ENCODE measurements at regions not wholly inside any gene's neighbourhood (a gene's known extent, or its start where the extent isn't known, plus 50 kb on each side); places are given as distances from the start of the nearest gene placed in this dataset.

GRCh38 chr1:217955723-217956122 lies 324.6 kb downstream of the SPATA17 start:
- DNase-seq, result no peak
- intact Hi-C loops (cut with DNase I), result no loop called here
- ATAC-seq (ENCODE audit: low FRiP score), result no peak
- Histone ChIP-seq H3K4me1 (ENCODE audit: control insufficient read depth in 1 of 2, insufficient read depth in 2 of 2, low read length in 2 of 2) (no peaks in the 10 kb centered on the region), H3K36me3 (ENCODE audit: control insufficient read depth in 1 of 2, insufficient read depth in 2 of 2, low read length in 1 of 2) (no peaks in the 10 kb centered on the region), H3K27me3 (ENCODE audit: control insufficient read depth in 1 of 2, insufficient read depth in 2 of 2, low read length in 1 of 2) (no peaks in the 10 kb centered on the region), H3K9me3 (ENCODE audit: control insufficient read depth, low read length) (no peaks in the 10 kb centered on the region), H3K27ac (ENCODE audit: low read depth in 1 of 2, low read length in 2 of 2) (no peak overlapping the region), H3K4me3 (ENCODE audit: low read length in 2 of 2) (no peak overlapping the region)

- no peaks in the 10 kb centered on the region for H3K4me1 ChIP-seq (ENCODE audit: control insufficient read depth in 1 of 2, insufficient read depth in 2 of 2, low read length in 2 of 2)
- peaks cover 5% of the 10 kb centered on the region for H3K9me3 ChIP-seq (ENCODE audit: control insufficient read depth, low read length)
- WGBS, 2 donors, result 73 to 79% methylated on average over 8 of the region's 8 CpGs
- no peak overlapping the region for H3K27ac ChIP-seq (ENCODE audit: low read depth in 1 of 2, low read length in 2 of 2)
- no peak overlapping the region for H3K4me3 ChIP-seq (ENCODE audit: low read length in 2 of 2)
- no peaks in the 10 kb centered on the region for H3K36me3 ChIP-seq (ENCODE audit: control insufficient read depth in 1 of 2, insufficient read depth in 2 of 2, low read length in 1 of 2)
- ATAC-seq (ENCODE audit: low FRiP score) (peak; percentile 23), DNase-seq (no peak)
- H3K27me3 ChIP-seq (ENCODE audit: control insufficient read depth in 1 of 2, insufficient read depth in 2 of 2, low read length in 1 of 2), result no peaks in the 10 kb centered on the region
- intact Hi-C loops (cut with DNase I), result no loop called here
Measured at GRCh38 chr1:217965156-217965786, 319.8 kb upstream of the RRP15 start.

- Histone ChIP-seq H3K27me3 (ENCODE audit: control insufficient read depth in 1 of 2, insufficient read depth in 2 of 2, low read length in 1 of 2) (no peaks in the 10 kb centered on the region), H3K4me3 (ENCODE audit: low read length in 2 of 2) (no peak overlapping the region), H3K27ac (ENCODE audit: low read depth in 1 of 2, low read length in 2 of 2) (no peak overlapping the region), H3K4me1 (ENCODE audit: control insufficient read depth in 1 of 2, insufficient read depth in 2 of 2, low read length in 2 of 2) (no peaks in the 10 kb centered on the region), H3K36me3 (ENCODE audit: control insufficient read depth in 1 of 2, insufficient read depth in 2 of 2, low read length in 1 of 2) (no peaks in the 10 kb centered on the region), H3K9me3 (ENCODE audit: control insufficient read depth, low read length) (peaks cover 5% of the 10 kb centered on the region)
- ATAC-seq (ENCODE audit: low FRiP score) (peak; percentile 28), DNase-seq (no peak)
- WGBS, 2 donors, result 75 to 91% methylated on average over 7 of the region's 7 CpGs
- intact Hi-C loops (cut with DNase I), result no loop called here
Measured at GRCh38 chr1:217968085-217968484, 317.0 kb upstream of the RRP15 start.

GRCh38 chr1:217969428-217969827 lies 315.7 kb upstream of the RRP15 start:
- ATAC-seq (ENCODE audit: low FRiP score) (no peak), DNase-seq (no peak)
- Histone ChIP-seq H3K4me3 (ENCODE audit: low read length in 2 of 2) (no peak overlapping the region), H3K4me1 (ENCODE audit: control insufficient read depth in 1 of 2, insufficient read depth in 2 of 2, low read length in 2 of 2) (no peaks in the 10 kb centered on the region), H3K27me3 (ENCODE audit: control insufficient read depth in 1 of 2, insufficient read depth in 2 of 2, low read length in 1 of 2) (no peaks in the 10 kb centered on the region), H3K9me3 (ENCODE audit: control insufficient read depth, low read length) (peaks cover 5% of the 10 kb centered on the region), H3K36me3 (ENCODE audit: control insufficient read depth in 1 of 2, insufficient read depth in 2 of 2, low read length in 1 of 2) (no peaks in the 10 kb centered on the region), H3K27ac (ENCODE audit: low read depth in 1 of 2, low read length in 2 of 2) (no peak overlapping the region)
- intact Hi-C loops (cut with DNase I), result no loop called here
- whole genome bisulfite sequencing, 2 donors, result 67 to 82% methylated on average over 8 of the region's 8 CpGs

- H3K36me3 ChIP-seq (ENCODE audit: control insufficient read depth in 1 of 2, insufficient read depth in 2 of 2, low read length in 1 of 2), result no peaks in the 10 kb centered on the region
- no peak for ATAC-seq (ENCODE audit: low FRiP score)
- no peak overlapping the region for H3K27ac ChIP-seq (ENCODE audit: low read depth in 1 of 2, low read length in 2 of 2)
Measured at GRCh38 chr1:217977943-217978342, 307.1 kb upstream of the RRP15 start.

GRCh38 chr1:217981430-217981829 lies 303.7 kb upstream of the RRP15 start:
- intact Hi-C loops (cut with DNase I), result no loop called here
- 79 to 86% methylated on average over 1 of the region's 1 CpG for WGBS, 2 donors

More at GRCh38 chr1:217977943-217978342, 307.1 kb upstream of the RRP15 start:
- intact Hi-C loops (cut with DNase I), result no loop called here
- Histone ChIP-seq H3K9me3 (ENCODE audit: control insufficient read depth, low read length) (peaks cover 1% of the 10 kb centered on the region), H3K4me3 (ENCODE audit: low read length in 2 of 2) (no peak overlapping the region), H3K4me1 (ENCODE audit: control insufficient read depth in 1 of 2, insufficient read depth in 2 of 2, low read length in 2 of 2) (no peaks in the 10 kb centered on the region), H3K27me3 (ENCODE audit: control insufficient read depth in 1 of 2, insufficient read depth in 2 of 2, low read length in 1 of 2) (no peaks in the 10 kb centered on the region)
- no peak for DNase-seq

GRCh38 chr1:217982331-217983050 lies 302.6 kb upstream of the RRP15 start:
- intact Hi-C loops (cut with DNase I), result no loop called here
- no peak overlapping the region for H3K4me3 ChIP-seq (ENCODE audit: low read length in 2 of 2)
- H3K36me3 ChIP-seq (ENCODE audit: control insufficient read depth in 1 of 2, insufficient read depth in 2 of 2, low read length in 1 of 2), result no peaks in the 10 kb centered on the region
- H3K27me3 ChIP-seq (ENCODE audit: control insufficient read depth in 1 of 2, insufficient read depth in 2 of 2, low read length in 1 of 2), result no peaks in the 10 kb centered on the region
- peaks cover 1% of the 10 kb centered on the region for H3K9me3 ChIP-seq (ENCODE audit: control insufficient read depth, low read length)
- WGBS, 2 donors, result 75% methylated on average over 19 of the region's 19 CpGs
- H3K4me1 ChIP-seq (ENCODE audit: control insufficient read depth in 1 of 2, insufficient read depth in 2 of 2, low read length in 2 of 2), result no peaks in the 10 kb centered on the region
- no peak for DNase-seq
- ATAC-seq (ENCODE audit: low FRiP score), result no peak
- H3K27ac ChIP-seq (ENCODE audit: low read depth in 1 of 2, low read length in 2 of 2), result no peak overlapping the region

More at GRCh38 chr1:217981430-217981829, 303.7 kb upstream of the RRP15 start:
- no peaks in the 10 kb centered on the region for H3K36me3 ChIP-seq (ENCODE audit: control insufficient read depth in 1 of 2, insufficient read depth in 2 of 2, low read length in 1 of 2)
- no peak for DNase-seq
- no peaks in the 10 kb centered on the region for H3K4me1 ChIP-seq (ENCODE audit: control insufficient read depth in 1 of 2, insufficient read depth in 2 of 2, low read length in 2 of 2)
- ATAC-seq (ENCODE audit: low FRiP score), result no peak
- H3K27ac ChIP-seq (ENCODE audit: low read depth in 1 of 2, low read length in 2 of 2), result no peak overlapping the region
- no peak overlapping the region for H3K4me3 ChIP-seq (ENCODE audit: low read length in 2 of 2)
- no peaks in the 10 kb centered on the region for H3K27me3 ChIP-seq (ENCODE audit: control insufficient read depth in 1 of 2, insufficient read depth in 2 of 2, low read length in 1 of 2)
- peaks cover 1% of the 10 kb centered on the region for H3K9me3 ChIP-seq (ENCODE audit: control insufficient read depth, low read length)

- no peaks in the 10 kb centered on the region for H3K9me3 ChIP-seq (ENCODE audit: control insufficient read depth, low read length)
- no peak overlapping the region for H3K27ac ChIP-seq (ENCODE audit: low read depth in 1 of 2, low read length in 2 of 2)
- no peaks in the 10 kb centered on the region for H3K36me3 ChIP-seq (ENCODE audit: control insufficient read depth in 1 of 2, insufficient read depth in 2 of 2, low read length in 1 of 2)
- no peaks in the 10 kb centered on the region for H3K4me1 ChIP-seq (ENCODE audit: control insufficient read depth in 1 of 2, insufficient read depth in 2 of 2, low read length in 2 of 2)
- H3K27me3 ChIP-seq (ENCODE audit: control insufficient read depth in 1 of 2, insufficient read depth in 2 of 2, low read length in 1 of 2), result no peaks in the 10 kb centered on the region
- intact Hi-C loops (cut with DNase I), result no loop called here
- ATAC-seq (ENCODE audit: low FRiP score) (no peak), DNase-seq (no peak)
- H3K4me3 ChIP-seq (ENCODE audit: low read length in 2 of 2), result no peak overlapping the region
- WGBS, 2 donors, result 43 to 49% methylated on average over 4 of the region's 4 CpGs
Measured at GRCh38 chr1:217983051-217983375, 302.1 kb upstream of the RRP15 start.

- intact Hi-C loops (cut with DNase I), result no loop called here
- 81 to 83% methylated on average over 1 of the region's 1 CpG for WGBS, 2 donors
Measured at GRCh38 chr1:217985641-217986040, 299.5 kb upstream of the RRP15 start.

More at GRCh38 chr1:217985641-217986040, 299.5 kb upstream of the RRP15 start:
- Histone ChIP-seq H3K4me1 (ENCODE audit: control insufficient read depth in 1 of 2, insufficient read depth in 2 of 2, low read length in 2 of 2) (no peaks in the 10 kb centered on the region), H3K27me3 (ENCODE audit: control insufficient read depth in 1 of 2, insufficient read depth in 2 of 2, low read length in 1 of 2) (no peaks in the 10 kb centered on the region), H3K9me3 (ENCODE audit: control insufficient read depth, low read length) (no peaks in the 10 kb centered on the region), H3K27ac (ENCODE audit: low read depth in 1 of 2, low read length in 2 of 2) (no peak overlapping the region), H3K36me3 (ENCODE audit: control insufficient read depth in 1 of 2, insufficient read depth in 2 of 2, low read length in 1 of 2) (no peaks in the 10 kb centered on the region), H3K4me3 (ENCODE audit: low read length in 2 of 2) (no peak overlapping the region)
- ATAC-seq (ENCODE audit: low FRiP score), result no peak
- DNase-seq, result no peak
